Neuronal stem cell (in vitro differentiated cells): ENCODE measurements at regions not wholly inside any gene's neighbourhood (a gene's known extent, or its start where the extent isn't known, plus 50 kb on each side); places are given as distances from the start of the nearest gene placed in this dataset.
"Not testable (repeated sequence)": the region's sequence is repeated elsewhere in the genome, so short reads cannot be mapped to it uniquely, and the experiment has no call there.

Experiments
- DNase-seq: peaks from one replicate; pipeline ENCODE4 v3.0.0-alpha.2; 2013; ENCODE audit warnings: low spot score
- H2AFZ ChIP-seq: one replicate; pipeline ENCODE4 v1.6.1; 2013; ENCODE audit warnings: mild to moderate bottlenecking, low read length, inconsistent platforms
- H2AK5ac ChIP-seq: 2 replicates; pipeline ENCODE4 v1.6.1; 2013; ENCODE audit warnings: low read depth, mild to moderate bottlenecking, inconsistent platforms, low read length, moderate library complexity, mixed read lengths
- H2BK120ac ChIP-seq: 2 replicates; pipeline ENCODE4 v1.6.1; 2013; ENCODE audit warnings: low read depth, mild to moderate bottlenecking, inconsistent platforms, low read length, moderate library complexity, mixed read lengths
- H2BK12ac ChIP-seq: one replicate; pipeline ENCODE4 v1.6.1; 2013; ENCODE audit warnings: low read length, inconsistent platforms
- H2BK15ac ChIP-seq: 2 replicates; pipeline ENCODE4 v1.6.1; 2013; ENCODE audit warnings: mild to moderate bottlenecking, low read length, inconsistent platforms, mixed read lengths
- H2BK5ac ChIP-seq: one replicate; pipeline ENCODE4 v1.6.1; 2013; ENCODE audit warnings: inconsistent platforms, mild to moderate bottlenecking, low read length, moderate library complexity
- H3K14ac ChIP-seq: one replicate; pipeline ENCODE4 v1.6.1; 2013; ENCODE audit warnings: low read length, inconsistent platforms
- H3K18ac ChIP-seq: 2 replicates; pipeline ENCODE4 v1.6.1; 2013; ENCODE audit warnings: low read length, inconsistent platforms
- H3K23ac ChIP-seq: 2 replicates; pipeline ENCODE4 v1.6.1; 2013; ENCODE audit warnings: low read depth, mild to moderate bottlenecking, mixed read lengths, low read length, inconsistent platforms; ENCODE audit not compliant: poor library complexity
- H3K27ac ChIP-seq: replicated peaks from 3 replicates; pipeline ENCODE4 v1.5.1; 2013; ENCODE audit warnings: low read length, inconsistent platforms
- H3K27me3 ChIP-seq, 3 experiments: 2 replicates each; pipeline ENCODE4 v1.6.1; 2013; ENCODE audit warnings: low read length in 3 of 3, mild to moderate bottlenecking in 2 of 3, inconsistent platforms in 1 of 3, low read depth in 1 of 3, mixed read lengths in 1 of 3, moderate library complexity in 1 of 3; ENCODE audit not compliant: control insufficient read depth in 3 of 3, insufficient read depth in 3 of 3
- H3K36me3 ChIP-seq, 2 donors: replicated peaks in 1 of 2; 2 replicates each; pipeline ENCODE4 v1.6.1; 2013; ENCODE audit warnings: low read length in 2 of 2; ENCODE audit not compliant: control insufficient read depth in 2 of 2, insufficient read depth in 2 of 2
- H3K4ac ChIP-seq: 2 replicates; pipeline ENCODE4 v1.6.1; 2013; ENCODE audit warnings: inconsistent platforms, mild to moderate bottlenecking, low read length, moderate library complexity
- H3K4me1 ChIP-seq, 2 donors: 1 replicate in 1 of 2; 2 replicates in 1 of 2; pipeline ENCODE4 v1.6.1; 2013; ENCODE audit warnings: low read length in 2 of 2, low read depth in 1 of 2; ENCODE audit not compliant: control insufficient read depth in 2 of 2, insufficient read depth in 1 of 2
- H3K4me2 ChIP-seq: one replicate; pipeline ENCODE4 v1.6.1; 2013; ENCODE audit warnings: mild to moderate bottlenecking, low read length, inconsistent platforms; ENCODE audit not compliant: insufficient read depth, poor library complexity, severe bottlenecking
- H3K4me3 ChIP-seq, 2 donors: 2 replicates each; pipeline ENCODE4 v1.5.1; 2013; ENCODE audit warnings: low read length in 2 of 2, mild to moderate bottlenecking in 2 of 2, inconsistent platforms in 1 of 2, moderate library complexity in 1 of 2
- H3K79me1 ChIP-seq: one replicate; pipeline ENCODE4 v1.6.1; 2013; ENCODE audit warnings: low read depth, mild to moderate bottlenecking, inconsistent platforms, low read length, moderate library complexity
- H3K9ac ChIP-seq: one replicate; pipeline ENCODE4 v1.6.1; 2013; ENCODE audit warnings: mild to moderate bottlenecking, low read depth, low read length, inconsistent platforms; ENCODE audit not compliant: poor library complexity
- H3K9me3 ChIP-seq, 2 donors: replicated peaks in 1 of 2; 2 replicates each; pipeline versions ENCODE3 to v1.6.1; 2013; ENCODE audit warnings: low read length in 2 of 2, mild to moderate bottlenecking in 2 of 2, inconsistent platforms in 1 of 2, low read depth in 1 of 2, mixed read lengths in 1 of 2, moderate library complexity in 1 of 2; ENCODE audit not compliant: control insufficient read depth in 2 of 2, insufficient read depth in 1 of 2
- H4K8ac ChIP-seq: one replicate; pipeline ENCODE4 v1.6.1; 2013; ENCODE audit warnings: low read depth, mild to moderate bottlenecking, inconsistent platforms, low read length, moderate library complexity
- H4K91ac ChIP-seq: one replicate; pipeline ENCODE4 v1.6.1; 2013; ENCODE audit warnings: low read length, low read depth, mild to moderate bottlenecking, inconsistent platforms; ENCODE audit not compliant: poor library complexity
- WGBS, 2 donors: extraction: QIAGEN DNeasy Blood & Tissue Kit; methylation state at CpG; one replicate each; pipeline ENCODE4 v1.1.7; 2013; ENCODE audit warnings: missing lambda C conversion rate in 2 of 2, mixed read lengths in 1 of 2; ENCODE audit not compliant: insufficient read length in 2 of 2, insufficient replicate concordance in 1 of 2; ENCODE audit errors: extremely low coverage in 2 of 2; 5-methylcytosine and 5-hydroxymethylcytosine counted together

DNA sequence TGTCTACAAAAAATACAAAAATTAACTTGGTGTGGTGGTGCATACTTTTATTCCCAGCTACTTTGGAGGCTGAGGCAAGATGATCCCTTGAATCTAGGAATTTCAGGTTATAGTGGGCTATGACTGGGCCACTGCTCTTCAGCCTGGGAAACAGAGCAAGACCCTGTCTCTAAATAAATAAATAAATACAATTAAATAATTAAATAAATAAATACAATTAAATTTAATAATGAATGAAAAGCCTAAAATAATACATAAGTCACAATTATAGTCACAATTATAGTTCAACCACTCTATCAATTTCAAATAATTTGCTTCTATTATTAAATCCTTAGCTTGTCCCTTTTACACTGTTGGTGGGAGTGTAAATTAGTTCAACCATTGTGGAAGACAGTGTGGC is 146.4 kb upstream of the RFC3 start:
- Histone ChIP-seq H2BK5ac (no peak overlapping the region), H4K91ac (no peak overlapping the region)

DNA sequence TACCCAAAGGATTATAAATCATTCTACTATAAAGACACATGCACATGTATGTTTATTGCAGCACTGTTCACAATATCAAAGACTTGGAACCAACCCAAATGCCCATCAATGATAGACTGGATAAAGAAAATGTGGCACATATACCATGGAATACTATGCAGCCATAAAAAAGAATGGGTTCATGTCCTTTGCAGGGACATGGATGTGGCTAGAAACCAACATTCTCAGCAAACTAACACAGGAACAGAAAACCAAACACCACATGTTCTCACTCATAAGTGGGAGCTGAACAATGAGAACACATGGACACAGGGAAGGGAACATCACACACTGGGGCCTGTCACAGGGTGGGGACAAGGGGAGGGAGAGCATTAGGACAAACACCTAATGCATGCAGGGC is 145.9 kb upstream of the RFC3 start:
- not testable (repeated sequence) for H2AK5ac ChIP-seq, H2BK12ac ChIP-seq, H3K27ac ChIP-seq, H2BK15ac ChIP-seq, H2BK5ac ChIP-seq, H2AFZ ChIP-seq, H3K4ac ChIP-seq, H3K4me3 ChIP-seq, H3K23ac ChIP-seq, H3K14ac ChIP-seq, H3K4me2 ChIP-seq, H3K9ac ChIP-seq, DNase-seq, H2BK120ac ChIP-seq, H3K4me1 ChIP-seq, H3K9me3 ChIP-seq, H4K91ac ChIP-seq, H3K27me3 ChIP-seq, H3K79me1 ChIP-seq, H3K36me3 ChIP-seq, H4K8ac ChIP-seq, H3K18ac ChIP-seq

More for the DNA sequence above, 146.4 kb upstream of the RFC3 start:
- Histone ChIP-seq H4K8ac (no peak overlapping the region), H3K4ac (no peak overlapping the region), H2AK5ac (no peak overlapping the region), H3K4me2 (no peak overlapping the region), H3K18ac (no peak overlapping the region), H2BK15ac (no peak overlapping the region), H3K27ac (no peak overlapping the region), H3K27me3 (no peaks in the 10 kb centered on the region), H2BK12ac (no peak overlapping the region), H2BK120ac (no peak overlapping the region), H3K23ac (no peak overlapping the region), H3K9ac (no peak overlapping the region), H3K14ac (no peak overlapping the region), H3K9me3 (no peaks in the 10 kb centered on the region), H3K36me3 (no peaks in the 10 kb centered on the region), H3K4me3 (no peak overlapping the region), H2AFZ (no peak overlapping the region), H3K4me1 (peaks cover 0 to 3% of the 10 kb centered on the region in 2 donors), H3K79me1 (no peaks in the 10 kb centered on the region)
- no peak for DNase-seq

GRCh38 chr13:33676045-33676989 is 141.6 kb upstream of the RFC3 start:
- no peak overlapping the region for H3K4ac ChIP-seq
- no peak overlapping the region for H2BK12ac ChIP-seq
- no peaks in the 10 kb centered on the region for H3K79me1 ChIP-seq
- no peaks in the 10 kb centered on the region for H3K27me3 ChIP-seq
- peaks cover 0 to 3% of the 10 kb centered on the region in 2 donors for H3K4me1 ChIP-seq
- no peak overlapping the region for H4K8ac ChIP-seq
- no peak overlapping the region for H3K23ac ChIP-seq
- H3K9ac ChIP-seq: no peak overlapping the region
- DNase-seq: no peak
- no peak overlapping the region for H3K14ac ChIP-seq
- peaks cover 0 to 1% of the 10 kb centered on the region in 2 donors for H3K9me3 ChIP-seq
- no peak overlapping the region for H2BK5ac ChIP-seq
- no peak overlapping the region for H3K4me3 ChIP-seq
- H2AK5ac ChIP-seq: no peak overlapping the region
- no peak overlapping the region for H4K91ac ChIP-seq
- no CpG with 5 or more reads among the region's 13 CpGs for WGBS, 2 donors
- H3K27ac ChIP-seq: no peak overlapping the region
- peak overlapping the region; percentile 30 for H2AFZ ChIP-seq
- no peaks in the 10 kb centered on the region for H3K36me3 ChIP-seq
- no peak overlapping the region for H2BK120ac ChIP-seq
- H3K18ac ChIP-seq: no peak overlapping the region
- H3K4me2 ChIP-seq: no peak overlapping the region
- no peak overlapping the region for H2BK15ac ChIP-seq

DNA sequence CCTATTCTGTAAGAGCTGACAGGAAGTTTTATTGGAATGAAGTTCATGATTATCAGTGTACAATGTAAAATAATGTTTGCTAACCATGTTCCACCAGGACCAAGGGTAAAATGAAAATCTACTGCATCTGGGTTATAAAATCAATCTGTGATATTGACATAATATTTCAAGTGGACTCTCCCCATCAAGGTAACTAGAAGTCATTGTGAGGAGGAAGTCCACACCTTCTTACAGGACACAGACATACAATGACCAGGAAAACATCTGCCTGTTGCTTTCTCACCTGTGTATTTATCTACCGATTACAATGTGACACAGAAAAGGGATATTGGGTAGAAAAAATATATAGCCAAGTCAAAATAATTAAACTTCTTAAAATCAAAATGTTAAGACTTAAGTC is 140.7 kb upstream of the RFC3 start:
- H4K91ac ChIP-seq: no peak overlapping the region
- no CpG with 5 or more reads among the region's 1 CpG for WGBS, 2 donors

More for the DNA sequence above, 140.7 kb upstream of the RFC3 start:
- no peaks in the 10 kb centered on the region for H3K36me3 ChIP-seq
- H3K4me2 ChIP-seq: no peak overlapping the region
- H2AFZ ChIP-seq: no peak overlapping the region
- H3K9ac ChIP-seq: no peak overlapping the region
- no peak overlapping the region for H3K23ac ChIP-seq
- H3K4me3 ChIP-seq: no peak overlapping the region
- no peak overlapping the region for H3K27ac ChIP-seq
- H2BK5ac ChIP-seq: no peak overlapping the region
- H3K18ac ChIP-seq: no peak overlapping the region
- H3K4ac ChIP-seq: no peak overlapping the region
- no peak overlapping the region for H2BK120ac ChIP-seq
- no peak overlapping the region for H2BK15ac ChIP-seq
- H2AK5ac ChIP-seq: no peak overlapping the region
- no peak overlapping the region for H3K14ac ChIP-seq
- DNase-seq: no peak
- no peak overlapping the region for H4K8ac ChIP-seq
- no peaks in the 10 kb centered on the region for H3K27me3 ChIP-seq
- peaks cover 0 to 1% of the 10 kb centered on the region in 2 donors for H3K9me3 ChIP-seq
- H2BK12ac ChIP-seq: no peak overlapping the region
- no peaks in the 10 kb centered on the region for H3K79me1 ChIP-seq
- H3K4me1 ChIP-seq: peaks cover 0 to 3% of the 10 kb centered on the region in 2 donors
